SK-N-SH (cell line): ENCODE measurements at regions not wholly inside any gene's neighbourhood (a gene's known extent, or its start where the extent isn't known, plus 50 kb on each side); places are given as distances from the start of the nearest gene placed in this dataset.

Source experiments
- CTCF ChIA-PET: fragments of 300-600, 350-600 bp; formaldehyde crosslinking; extraction: SDS; loops from one replicate; lab custom pipeline; 2021; lab: Yijun Ruan, JAX
- POLR2A ChIA-PET: fragments of 350-600 bp; sonication (Branson Sonifier 250); formaldehyde crosslinking; extraction: SDS; loops from one replicate; lab custom pipeline; 2020; ENCODE audit warnings: antibody characterized with exemption, inconsistent platforms; lab: Yijun Ruan, JAX
- DNase-seq: peaks from one replicate; pipeline ENCODE4 v3.0.0; 2012
- H2AFZ ChIP-seq: fragments of 200-600 bp; sonication (generic); 2 replicates; pipeline ENCODE4 v1.8.1; 2016; ENCODE audit warnings: antibody characterized with exemption, mild to moderate bottlenecking, low read depth
- H3F3A ChIP-seq: fragments of 200-600 bp; sonication (generic); replicated peaks from 2 replicates; pipeline ENCODE3; 2016; ENCODE audit warnings: antibody characterized with exemption, mild to moderate bottlenecking; ENCODE audit not compliant: insufficient read depth
- H3K27ac ChIP-seq, 2 experiments: fragments of 200-500 bp in 1 of 2; fragments of 200-600 bp in 1 of 2; sonication (Bioruptor generic) in 1 of 2; sonication (generic), shearing (Covaris generic) in 1 of 2; 2 replicates each; pipeline versions ENCODE4 v1.5.1 to v1.6.1; 2014 to 2016; ENCODE audit warnings: low read depth in 2 of 2, inconsistent platforms in 1 of 2, low read length in 1 of 2, mild to moderate bottlenecking in 1 of 2, mixed read lengths in 1 of 2
- H3K27me3 ChIP-seq: fragments of 200-600 bp; sonication (generic), shearing (Covaris generic); 2 replicates; pipeline ENCODE4 v1.6.1; 2016; ENCODE audit warnings: mixed run types; ENCODE audit not compliant: insufficient read depth
- H3K36me3 ChIP-seq, 2 experiments: fragments of 200-500 bp in 1 of 2; fragments of 200-600 bp in 1 of 2; sonication (Bioruptor generic) in 1 of 2; sonication (generic) in 1 of 2; replicated peaks in 1 of 2; 2 replicates each; pipeline versions ENCODE3 to v1.5.1; 2014 to 2016; ENCODE audit warnings: low read length in 1 of 2, mild to moderate bottlenecking in 1 of 2; ENCODE audit not compliant: insufficient read depth in 2 of 2, control insufficient read depth in 1 of 2
- H3K4me1 ChIP-seq, 2 experiments: fragments of 200-500 bp in 1 of 2; fragments of 200-600 bp in 1 of 2; sonication (Bioruptor generic) in 1 of 2; sonication (generic), shearing (Covaris generic) in 1 of 2; 2 replicates each; pipeline versions ENCODE4 v1.5.1 to v1.6.1; 2014 to 2016; ENCODE audit warnings: low read depth in 1 of 2, low read length in 1 of 2, mixed run types in 1 of 2; ENCODE audit not compliant: insufficient read depth in 2 of 2, control insufficient read depth in 1 of 2
- H3K4me2 ChIP-seq: fragments of 200-600 bp; sonication (generic), shearing (Covaris generic); 2 replicates; pipeline ENCODE4 v1.6.1; 2017; ENCODE audit warnings: mixed run types
- H3K4me3 ChIP-seq, 2 experiments: fragments of 200-500 bp in 1 of 2; fragments of 200-600 bp in 1 of 2; sonication (Bioruptor generic) in 1 of 2; sonication (generic), shearing (Covaris generic) in 1 of 2; 2 replicates each; pipeline versions ENCODE4 v1.5.1 to v1.8.1; 2014 to 2016; ENCODE audit warnings: low read depth in 2 of 2, inconsistent platforms in 1 of 2, low read length in 1 of 2, mild to moderate bottlenecking in 1 of 2, mixed read lengths in 1 of 2, moderate library complexity in 1 of 2
- H3K79me2 ChIP-seq: fragments of 200-600 bp; sonication (generic); 2 replicates; pipeline ENCODE4 v1.8.1; 2017; ENCODE audit warnings: mild to moderate bottlenecking; ENCODE audit not compliant: insufficient read depth
- H3K9ac ChIP-seq: fragments of 200-600 bp; sonication (generic); 2 replicates; pipeline ENCODE4 v1.6.1; 2017; ENCODE audit warnings: mixed run types
- H3K9me2 ChIP-seq: fragments of 200-600 bp; sonication (generic); 2 replicates; pipeline ENCODE4 v1.6.1; 2017; ENCODE audit warnings: mixed run types
- H3K9me3 ChIP-seq: fragments of 200-600 bp; sonication (generic); 2 replicates; pipeline ENCODE4 v1.6.1; 2017; ENCODE audit warnings: mixed run types, mild to moderate bottlenecking, moderate library complexity
- H4K20me1 ChIP-seq: fragments of 200-600 bp; sonication (generic); 2 replicates; pipeline ENCODE4 v1.6.1; 2017; ENCODE audit warnings: mild to moderate bottlenecking, mixed run types; ENCODE audit not compliant: insufficient read depth
- EP300 ChIP-seq, 2 experiments: IDR thresholded peaks; 2 replicates each; pipeline versions ENCODE4 v1.4.0 to v1.6.1; 2012; ENCODE audit warnings: borderline replicate concordance in 1 of 2, low read depth in 1 of 2, low read length in 1 of 2
- FOSL2 ChIP-seq: IDR thresholded peaks from 2 replicates; pipeline ENCODE4 v1.4.0; 2012; ENCODE audit warnings: low read depth, mild to moderate bottlenecking, moderate library complexity, borderline replicate concordance
- GABPA ChIP-seq: IDR thresholded peaks from 2 replicates; pipeline ENCODE4 v1.4.0; 2012; ENCODE audit warnings: low read depth, mild to moderate bottlenecking
- GATA2 ChIP-seq: sonication (generic); formaldehyde crosslinking; IDR thresholded peaks from 2 replicates; pipeline ENCODE4 v1.5.0; 2020; ENCODE audit warnings: mild to moderate bottlenecking, missing genetic modification reagents
- IRF3 ChIP-seq: fragments of 150-350 bp; IDR thresholded peaks from 2 replicates; pipeline ENCODE4 v1.6.1; 2016; ENCODE audit warnings: mild to moderate bottlenecking, low read depth, low read length
- MEF2A ChIP-seq: IDR thresholded peaks from 2 replicates; pipeline ENCODE4 v1.4.0; 2012; ENCODE audit warnings: low read depth, borderline replicate concordance
- MXI1 ChIP-seq: IDR thresholded peaks from 2 replicates; pipeline ENCODE4 v1.6.1; 2012; ENCODE audit warnings: mild to moderate bottlenecking, low read depth, low read length, improper control_type of control experiment
- NFIC ChIP-seq: IDR thresholded peaks from 2 replicates; pipeline ENCODE4 v1.4.0; 2012; ENCODE audit warnings: borderline replicate concordance
- POLR2AphosphoS5 ChIP-seq: IDR thresholded peaks from 2 replicates; pipeline ENCODE4 v1.6.1; 2012; ENCODE audit warnings: low read depth, low read length
- RAD21 ChIP-seq: IDR thresholded peaks from 2 replicates; pipeline ENCODE4 v1.6.1; 2012; ENCODE audit warnings: mild to moderate bottlenecking, low read length
- RCOR1 ChIP-seq: fragments of 150-350 bp; IDR thresholded peaks from 2 replicates; pipeline ENCODE4 v1.6.1; 2017; ENCODE audit warnings: antibody characterized with exemption, low read length
- REST ChIP-seq: IDR thresholded peaks from 2 replicates; pipeline ENCODE4 v1.6.1; 2012; ENCODE audit warnings: mild to moderate bottlenecking, low read depth, low read length, moderate library complexity
- RFX5 ChIP-seq: IDR thresholded peaks from 2 replicates; pipeline ENCODE4 v1.6.1; 2012; ENCODE audit warnings: mild to moderate bottlenecking, improper control_type of control experiment, low read length
- RXRA ChIP-seq: IDR thresholded peaks from 2 replicates; pipeline ENCODE4 v1.4.0; 2012; ENCODE audit warnings: low read depth, mild to moderate bottlenecking, borderline replicate concordance
- SIN3A ChIP-seq: IDR thresholded peaks from 2 replicates; pipeline ENCODE4 v1.6.1; 2012; ENCODE audit warnings: low read depth, mild to moderate bottlenecking, low read length, moderate library complexity, borderline replicate concordance
- TCF12 ChIP-seq: IDR thresholded peaks from 2 replicates; pipeline ENCODE4 v1.4.0; 2012
- USF2 ChIP-seq: fragments of 150-350 bp; IDR thresholded peaks from 2 replicates; pipeline ENCODE4 v1.6.1; 2017; ENCODE audit warnings: antibody characterized with exemption, low read length, low read depth, borderline replicate concordance
- WGBS: methylation state at CpG from one replicate; pipeline ENCODE4 v1.1.6; 2017; ENCODE audit warnings: low lambda C conversion rate; 5-methylcytosine and 5-hydroxymethylcytosine counted together
- TF ChIP-seq, protein P1 (sequence below): IDR thresholded peaks from 2 replicates; pipeline ENCODE4 v1.4.0; 2012; ENCODE audit warnings: low read depth
- TF ChIP-seq, protein P2 (sequence below): IDR thresholded peaks from 2 replicates; pipeline ENCODE4 v1.4.0; 2012; ENCODE audit warnings: low read depth, borderline replicate concordance

GRCh38 chr1:38305666-38306065, 259.1 kb upstream of the POU3F1 start:
- no peaks in the 10 kb centered on the region; the same call in 1 of the 2 replicates for H3K27me3 ChIP-seq
- DNase-seq: no peak
- no peak for TF ChIP-seq MXI1
- no peak for TF ChIP-seq POLR2AphosphoS5
- TF ChIP-seq MEF2A: no peak
- TF ChIP-seq RFX5: no peak
- TF ChIP-seq GABPA: no peak
- TF ChIP-seq IRF3: no peak
- TF ChIP-seq RCOR1: no peak
- TF ChIP-seq RXRA: no peak
- TF ChIP-seq FOSL2: no peak
- TF ChIP-seq RAD21: no peak
- TF ChIP-seq, protein P1, sequence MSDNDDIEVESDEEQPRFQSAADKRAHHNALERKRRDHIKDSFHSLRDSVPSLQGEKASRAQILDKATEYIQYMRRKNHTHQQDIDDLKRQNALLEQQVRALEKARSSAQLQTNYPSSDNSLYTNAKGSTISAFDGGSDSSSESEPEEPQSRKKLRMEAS: no peak
- no peak for TF ChIP-seq NFIC
- TF ChIP-seq, protein P2, sequence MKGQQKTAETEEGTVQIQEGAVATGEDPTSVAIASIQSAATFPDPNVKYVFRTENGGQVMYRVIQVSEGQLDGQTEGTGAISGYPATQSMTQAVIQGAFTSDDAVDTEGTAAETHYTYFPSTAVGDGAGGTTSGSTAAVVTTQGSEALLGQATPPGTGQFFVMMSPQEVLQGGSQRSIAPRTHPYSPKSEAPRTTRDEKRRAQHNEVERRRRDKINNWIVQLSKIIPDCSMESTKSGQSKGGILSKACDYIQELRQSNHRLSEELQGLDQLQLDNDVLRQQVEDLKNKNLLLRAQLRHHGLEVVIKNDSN: no peak
- TF ChIP-seq REST: no peak
- no peak for TF ChIP-seq SIN3A
- no peak for TF ChIP-seq USF2
- no peak for TF ChIP-seq TCF12
- TF ChIP-seq GATA2 (CRISPR knock-in tag): no peak
- TF ChIP-seq EP300 (IDR thresholded peaks at IDR 0.05; ENCODE audit: borderline replicate concordance in 1 of 2, low read depth in 1 of 2, low read length in 1 of 2): no peak
- no peaks in the 10 kb centered on the region for H3K79me2 ChIP-seq
- no peaks in the 10 kb centered on the region for H3K9me2 ChIP-seq
- H3K27ac ChIP-seq: no peak overlapping the region
- H3K9me3 ChIP-seq: no peaks in the 10 kb centered on the region
- H3K4me2 ChIP-seq: no peak overlapping the region
- 3% methylated on average over 1 of the region's 1 CpG for WGBS
- H3K36me3 ChIP-seq: peaks cover 0 to 5% of the 10 kb centered on the region in 2 experiments
- H3K4me3 ChIP-seq: no peak overlapping the region
- H3F3A ChIP-seq: no peaks in the 10 kb centered on the region
- ChIA-PET POLR2A (no interaction called here), CTCF (no interaction called here)
- no peaks in the 10 kb centered on the region for H3K4me1 ChIP-seq
- no peaks in the 10 kb centered on the region for H4K20me1 ChIP-seq
- no peak overlapping the region for H2AFZ ChIP-seq
- H3K9ac ChIP-seq: no peak overlapping the region
